MM.1S (cell line): ENCODE measurements at regions not wholly inside any gene's neighbourhood (a gene's known extent, or its start where the extent isn't known, plus 50 kb on each side); places are given as distances from the start of the nearest gene placed in this dataset.

Experiments used
- CTCF ChIP-seq: fragments of 300-600 bp; sonication (generic); IDR thresholded peaks from 2 replicates; pipeline ENCODE4 v1.5.1; 2016; ENCODE audit warnings: antibody characterized with exemption, low read length, mixed read lengths
- EZH2phosphoT487 ChIP-seq: fragments of 300-600 bp; sonication (generic); IDR thresholded peaks from 2 replicates; pipeline ENCODE4 v1.6.1; 2018; ENCODE audit warnings: antibody characterized with exemption, low read length

GRCh38 chr4:27515140-27515539 is 654.5 kb downstream of the STIM2 start:
- TF ChIP-seq CTCF (no peak), EZH2phosphoT487 (no peak)
